SU-DHL-6 (cell line): ENCODE measurements at regions not wholly inside any gene's neighbourhood (a gene's known extent, or its start where the extent isn't known, plus 50 kb on each side); places are given as distances from the start of the nearest gene placed in this dataset.

ENCODE experiments used
- CTCF ChIP-seq: fragments of 200-600 bp; sonication (generic); IDR thresholded peaks from one replicate; pipeline ENCODE4 v1.5.1; 2017; ENCODE audit warnings: antibody characterized with exemption, mild to moderate bottlenecking, low read length, moderate library complexity; ENCODE audit not compliant: insufficient read depth, poor library complexity, severe bottlenecking
- EZH2phosphoT487 ChIP-seq: fragments of 200-600 bp; sonication (generic), shearing (Covaris generic); conservative IDR thresholded peaks from 2 replicates; pipeline ENCODE4 v1.6.1; 2018; ENCODE audit warnings: mild to moderate bottlenecking, antibody characterized with exemption, low read length, moderate library complexity, mixed read lengths

GRCh38 chr6:90967471-90967870, 380.6 kb upstream of the MAP3K7 start:
- TF ChIP-seq CTCF (no peak), EZH2phosphoT487 (no peak)
